ENCODE measurements at regions not wholly inside any gene's neighbourhood (a gene's known extent, or its start where the extent isn't known, plus 50 kb on each side); places are given as distances from the start of the nearest gene placed in this dataset.
"Not testable (repeated sequence)": the region's sequence is repeated elsewhere in the genome, so short reads cannot be mapped to it uniquely, and the experiment has no call there.

GRCh38 chr10:28091913-28092312, 93.0 kb upstream of the ODAD2 start:
- DNase-seq (no peak), ATAC-seq (no peak)
- intact Hi-C loops (cut with DNase I, micrococcal nuclease): no loop called here

GRCh38 chr10:28090506-28090905, 91.6 kb upstream of the ODAD2 start:
- intact Hi-C loops (cut with DNase I, micrococcal nuclease): no loop called here
- ATAC-seq (no peak), DNase-seq (no peak)

- intact Hi-C loops (cut with DNase I, micrococcal nuclease): no loop called here
- ATAC-seq (no peak), DNase-seq (no peak)
Measured at GRCh38 chr10:28089467-28089866, 90.6 kb upstream of the ODAD2 start.

- ATAC-seq: no peak
- no peak for DNase-seq
- intact Hi-C loops (cut with DNase I, micrococcal nuclease): no loop called here
Measured at GRCh38 chr10:28087661-28088351, 88.9 kb upstream of the ODAD2 start.

GRCh38 chr10:28085760-28086159, 86.9 kb upstream of the ODAD2 start:
- intact Hi-C loops (cut with DNase I, micrococcal nuclease); DNase-seq; ATAC-seq: not testable (repeated sequence)

- intact Hi-C loops (cut with DNase I, micrococcal nuclease): no loop called here
- ATAC-seq (no peak), DNase-seq (no peak)
Measured at GRCh38 chr10:28082885-28083284, 84.0 kb upstream of the ODAD2 start.

GRCh38 chr10:28082316-28082715, 83.4 kb upstream of the ODAD2 start:
- intact Hi-C loops (cut with DNase I, micrococcal nuclease): no loop called here
- DNase-seq (no peak), ATAC-seq (no peak)

- ATAC-seq (no peak), DNase-seq (no peak)
- intact Hi-C loops (cut with DNase I, micrococcal nuclease): no loop called here
Measured at GRCh38 chr10:28077889-28078288, 79.0 kb upstream of the ODAD2 start.

- no peak for ATAC-seq
- intact Hi-C loops (cut with DNase I, micrococcal nuclease): no loop called here
- no peak for DNase-seq
Measured at GRCh38 chr10:28075424-28075823, 76.5 kb upstream of the ODAD2 start.

GRCh38 chr10:28072573-28072972, 73.7 kb upstream of the ODAD2 start:
- no peak for DNase-seq
- intact Hi-C loops (cut with DNase I, micrococcal nuclease): no loop called here
- ATAC-seq: no peak

- intact Hi-C loops (cut with DNase I, micrococcal nuclease): no loop called here
- ATAC-seq (no peak), DNase-seq (no peak)
Measured at GRCh38 chr10:28060031-28060607, 61.2 kb upstream of the ODAD2 start.

GRCh38 chr10:28058746-28059145, 59.9 kb upstream of the ODAD2 start:
- DNase-seq: no peak

GRCh38 chr10:28054228-28054860, 55.5 kb upstream of the ODAD2 start:
- ATAC-seq: no peak
- intact Hi-C loops (cut with DNase I, micrococcal nuclease): no loop called here
- DNase-seq: no peak

More at GRCh38 chr10:28058746-28059145, 59.9 kb upstream of the ODAD2 start:
- ATAC-seq: no peak
- intact Hi-C loops (cut with DNase I, micrococcal nuclease): no loop called here

GRCh38 chr10:28049286-28049685, 50.4 kb upstream of the ODAD2 start:
- ATAC-seq (no peak), DNase-seq (no peak)
- intact Hi-C loops (cut with DNase I, micrococcal nuclease): no loop called here
